ENCODE measurements at regions not wholly inside any gene's neighbourhood (a gene's known extent, or its start where the extent isn't known, plus 50 kb on each side); places are given as distances from the start of the nearest gene placed in this dataset.

- ATAC-seq (ENCODE audit: low read depth): no peak
- in situ Hi-C loops (cut with MboI; ENCODE audit: low sequenced_read_pairs): no loop called here
- H3K4me3 ChIP-seq (ENCODE audit: insufficient read depth, low read depth, low read length): no peak overlapping the region
- TF ChIP-seq RAD21 (IDR thresholded peaks at IDR 0.05; ENCODE audit: low read length) (no peak), RCOR1 (IDR thresholded peaks at IDR 0.05; ENCODE audit: insufficient replicate concordance, low read length) (no peak), SMC3 (IDR thresholded peaks at IDR 0.05; ENCODE audit: low read depth, low read length) (no peak), POLR2A (IDR thresholded peaks at IDR 0.05; ENCODE audit: low read depth, low read length) (no peak), MXI1 (IDR thresholded peaks at IDR 0.05; ENCODE audit: borderline replicate concordance, low read depth, low read length) (no peak), FOS (IDR thresholded peaks at IDR 0.05; ENCODE audit: low read depth, low read length) (no peak), ELK1 (IDR thresholded peaks at IDR 0.05; ENCODE audit: borderline replicate concordance, low read depth, low read length) (no peak), RFX5 (IDR thresholded peaks at IDR 0.05; ENCODE audit: low read depth, low read length) (no peak), CEBPB (IDR thresholded peaks at IDR 0.05; ENCODE audit: low read depth, low read length) (no peak), USF2 (IDR thresholded peaks at IDR 0.05; ENCODE audit: low read depth, low read length) (no peak), CHD1 (IDR thresholded peaks at IDR 0.05; ENCODE audit: low read depth, low read length) (no peak), CTCF (conservative IDR thresholded peaks at IDR 0.05; ENCODE audit: low read depth, low read length) (no peak), MAFK (IDR thresholded peaks at IDR 0.05; ENCODE audit: low read depth, low read length) (no peak), MAZ (IDR thresholded peaks at IDR 0.05; ENCODE audit: borderline replicate concordance, low read depth, low read length) (no peak), BHLHE40 (IDR thresholded peaks at IDR 0.05; ENCODE audit: low read depth, low read length) (no peak)
- no peak overlapping the region for H2BK20ac ChIP-seq (ENCODE audit: low read depth, low read length)
- H3K9ac ChIP-seq (ENCODE audit: low read depth, low read length): no peak overlapping the region
- H2BK120ac ChIP-seq (ENCODE audit: low read depth, low read length): no peak overlapping the region
- no CpG with 5 or more reads among the region's 2 CpGs for WGBS, 2 experiments (ENCODE audit: extremely low coverage in 2 of 2, insufficient read length in 1 of 2)
- intact Hi-C loops (cut with micrococcal nuclease): no loop called here
- no peak for DNase-seq
- no peak overlapping the region for H2AFZ ChIP-seq (replicated peaks; ENCODE audit: low read length, poor library complexity)
- peaks cover 5% of the 10 kb centered on the region for H3K9me3 ChIP-seq (ENCODE audit: control insufficient read depth, insufficient read depth, low read length)
- H3K27ac ChIP-seq (ENCODE audit: insufficient read depth, low read length): no peak overlapping the region
- no peak overlapping the region for H2AK9ac ChIP-seq (replicated peaks; ENCODE audit: low read depth, low read length, poor library complexity)
- H3K18ac ChIP-seq (ENCODE audit: low read depth, low read length): no peak overlapping the region
- H4K20me1 ChIP-seq (ENCODE audit: insufficient read depth, low read length): no peaks in the 10 kb centered on the region
- no peak overlapping the region for H4K8ac ChIP-seq (ENCODE audit: low read depth in 2 of 2, low read length in 2 of 2)
- H3K4me2 ChIP-seq (ENCODE audit: low read depth, low read length): no peak overlapping the region
- no peak overlapping the region for H4K5ac ChIP-seq (ENCODE audit: low read depth, low read length)
- no peaks in the 10 kb centered on the region for H3K36me3 ChIP-seq (ENCODE audit: control insufficient read depth, insufficient read depth, low read length)
- H3K14ac ChIP-seq (replicated peaks; ENCODE audit: low read depth, low read length): no peak overlapping the region
- dilution Hi-C loops (cut with HindIII; ENCODE audit: low sequenced_read_pairs, unreplicated experiment): no loop called here
- no peak overlapping the region for H2BK15ac ChIP-seq (ENCODE audit: low read depth, low read length)
- H2AK5ac ChIP-seq (ENCODE audit: low read depth, low read length): no peak overlapping the region
- H4K91ac ChIP-seq (ENCODE audit: insufficient read depth, low read depth, low read length): no peak overlapping the region
- no peak overlapping the region for H3K23ac ChIP-seq (ENCODE audit: low read depth, low read length)
- no peaks in the 10 kb centered on the region for H3K9me1 ChIP-seq (ENCODE audit: insufficient read depth, low read length)
- no peaks in the 10 kb centered on the region for H3K27me3 ChIP-seq (ENCODE audit: control insufficient read depth, insufficient read depth, low read length)
- CTCF ChIA-PET: interaction anchor here (1.0 kb wide), 1 partner anchor 11 kb away, joined by 3 read pairs; no protein-coding TSS in a partner anchor
- no peaks in the 10 kb centered on the region for H3K79me1 ChIP-seq (ENCODE audit: low read depth in 1 of 2, low read length in 2 of 2)
- H2BK5ac ChIP-seq (ENCODE audit: low read depth, low read length, poor library complexity, severe bottlenecking): no peak overlapping the region
- POLR2A ChIA-PET (ENCODE audit: unreplicated experiment): no interaction called here
- BruUV-seq (replicated peaks): no TSS peak
- H3K4me1 ChIP-seq (ENCODE audit: control insufficient read depth, insufficient read depth, low read length): no peaks in the 10 kb centered on the region
- no peak overlapping the region for H3K4ac ChIP-seq (ENCODE audit: low read depth, low read length)
- no peak overlapping the region for H3K56ac ChIP-seq (ENCODE audit: extremely low read depth, insufficient read depth, low read length)
These were observed 1053.2 kb downstream of the TAF11L14 start for GRCh38 chr5:18687429-18687828.

Data from IMR-90 (cell line).